ENCODE measurements at regions not wholly inside any gene's neighbourhood (a gene's known extent, or its start where the extent isn't known, plus 50 kb on each side); places are given as distances from the start of the nearest gene placed in this dataset.

- no peaks in the 10 kb centered on the region for H3K9me3 ChIP-seq
- H3K27me3 ChIP-seq = peaks cover 0 to 11% of the 10 kb centered on the region in 2 donors
- no peak for ATAC-seq
- no peak overlapping the region for H3K4me3 ChIP-seq
- no peak overlapping the region for H3K27ac ChIP-seq
- no peak for TF ChIP-seq CTCF (IDR thresholded peaks at IDR 0.05)
- no peak for TF ChIP-seq POLR2A (IDR thresholded peaks at IDR 0.05)
- WGBS, 2 donors = 32 to 41% methylated on average over 3 of the region's 3 CpGs
- intact Hi-C loops (cut with DNase I) = no loop called here
- DNase-seq = no peak
- no peaks in the 10 kb centered on the region for H3K4me1 ChIP-seq
- H3K36me3 ChIP-seq (replicated peaks in 1 of 2; ENCODE audit: insufficient read depth in 1 of 2, low read depth in 2 of 2) = no peaks in the 10 kb centered on the region
Observed at GRCh38 chr6:126812010-126812409, 306.5 kb upstream of the RSPO3 start.

- 0 to 14% methylated on average over 1 of the region's 1 CpG for WGBS, 2 donors
- no peaks in the 10 kb centered on the region for H3K9me3 ChIP-seq
- intact Hi-C loops (cut with DNase I) = no loop called here
- H3K4me1 ChIP-seq = no peaks in the 10 kb centered on the region
- TF ChIP-seq CTCF (IDR thresholded peaks at IDR 0.05) = no peak
- H3K27me3 ChIP-seq = peaks cover 0 to 11% of the 10 kb centered on the region in 2 donors
- no peaks in the 10 kb centered on the region for H3K36me3 ChIP-seq (replicated peaks in 1 of 2; ENCODE audit: insufficient read depth in 1 of 2, low read depth in 2 of 2)
- DNase-seq (no peak), ATAC-seq (no peak)
- H3K27ac ChIP-seq = no peak overlapping the region
- H3K4me3 ChIP-seq = no peak overlapping the region
Observed at GRCh38 chr6:126812651-126813050, 305.8 kb upstream of the RSPO3 start.

- no peak overlapping the region for H3K4me3 ChIP-seq
- no peak for ATAC-seq
- 66 to 77% methylated on average over 3 of the region's 3 CpGs for WGBS, 2 donors
- H3K4me1 ChIP-seq = no peaks in the 10 kb centered on the region
- no peak for DNase-seq
- intact Hi-C loops (cut with DNase I) = no loop called here
- H3K27ac ChIP-seq = no peak overlapping the region
- TF ChIP-seq POLR2A (IDR thresholded peaks at IDR 0.05) = no peak
- no peaks in the 10 kb centered on the region for H3K27me3 ChIP-seq
- no peaks in the 10 kb centered on the region for H3K9me3 ChIP-seq
- H3K36me3 ChIP-seq (replicated peaks in 1 of 2; ENCODE audit: insufficient read depth in 1 of 2, low read depth in 2 of 2) = no peaks in the 10 kb centered on the region
Observed at GRCh38 chr6:126820634-126821033, 297.8 kb upstream of the RSPO3 start.

GRCh38 chr6:126821706-126822105, 296.8 kb upstream of the RSPO3 start:
- intact Hi-C loops (cut with DNase I) = no loop called here
- no peaks in the 10 kb centered on the region for H3K27me3 ChIP-seq
- WGBS, 2 donors = 43 to 51% methylated on average over 2 of the region's 2 CpGs
- H3K4me3 ChIP-seq = no peak overlapping the region
- no peak for DNase-seq
- no peak overlapping the region for H3K27ac ChIP-seq
- H3K36me3 ChIP-seq (replicated peaks in 1 of 2; ENCODE audit: insufficient read depth in 1 of 2, low read depth in 2 of 2) = no peaks in the 10 kb centered on the region
- no peaks in the 10 kb centered on the region for H3K9me3 ChIP-seq
- no peaks in the 10 kb centered on the region for H3K4me1 ChIP-seq
- no peak for TF ChIP-seq CTCF (IDR thresholded peaks at IDR 0.05)
- no peak for ATAC-seq

GRCh38 chr6:126824226-126824625, 294.2 kb upstream of the RSPO3 start:
- no peaks in the 10 kb centered on the region for H3K27me3 ChIP-seq
- no peak for ATAC-seq
- no peaks in the 10 kb centered on the region for H3K4me1 ChIP-seq
- no peak for DNase-seq
- no peak overlapping the region for H3K27ac ChIP-seq
- H3K4me3 ChIP-seq = no peak overlapping the region
- intact Hi-C loops (cut with DNase I) = no loop called here
- no peaks in the 10 kb centered on the region for H3K9me3 ChIP-seq
- TF ChIP-seq CTCF (IDR thresholded peaks at IDR 0.05) (no peak), POLR2A (IDR thresholded peaks at IDR 0.05) (no peak)
- no peaks in the 10 kb centered on the region for H3K36me3 ChIP-seq (replicated peaks in 1 of 2; ENCODE audit: insufficient read depth in 1 of 2, low read depth in 2 of 2)
- WGBS, 2 donors = 4 to 19% methylated on average over 2 of the region's 2 CpGs

Data from body of pancreas (tissue), 4 donors.